ENCODE measurements at regions not wholly inside any gene's neighbourhood (a gene's known extent, or its start where the extent isn't known, plus 50 kb on each side); places are given as distances from the start of the nearest gene placed in this dataset.
"Not testable (repeated sequence)": the region's sequence is repeated elsewhere in the genome, so short reads cannot be mapped to it uniquely, and the experiment has no call there.

DNA sequence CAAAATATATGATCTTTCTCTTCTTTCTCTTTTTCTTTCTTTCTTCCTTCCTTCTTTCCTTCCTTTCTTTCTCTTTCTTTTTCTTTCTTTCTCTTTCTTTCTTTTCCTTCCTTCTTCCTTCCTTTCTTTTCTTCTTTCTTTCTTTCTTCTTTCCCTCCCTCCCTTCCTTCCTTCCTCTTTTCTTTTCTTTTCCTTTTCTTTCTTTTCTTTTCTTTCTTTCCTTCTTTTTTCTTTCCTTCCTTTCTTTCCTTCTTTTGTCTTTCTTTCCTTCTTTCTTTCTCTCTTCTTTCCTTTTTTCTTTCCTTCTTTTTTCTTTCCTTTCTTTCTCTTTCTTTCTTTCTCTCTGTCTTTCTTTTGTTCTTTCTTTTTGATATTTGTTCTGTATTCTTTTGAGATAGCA lies 1356.0 kb upstream of the SEL1L start:
- intact Hi-C loops (cut with micrococcal nuclease): no loop called here

DNA sequence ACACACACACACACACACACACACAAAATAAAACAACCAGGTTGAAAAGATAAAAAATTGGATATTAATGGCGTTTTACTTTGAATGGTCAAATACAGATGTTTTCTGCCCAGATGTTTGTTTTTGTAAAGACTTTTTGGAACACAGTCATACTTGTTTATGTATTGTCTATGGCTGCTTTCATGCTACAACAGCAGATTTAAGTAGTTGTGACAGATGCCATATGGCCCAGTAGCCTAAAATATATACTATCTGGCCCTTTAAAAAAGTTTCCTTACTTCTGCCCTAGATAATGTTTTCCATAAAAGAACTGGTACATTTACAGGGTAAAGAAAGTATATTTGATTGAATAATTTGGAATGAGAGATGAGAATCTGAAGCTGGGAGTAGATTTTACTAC lies 1362.8 kb upstream of the SEL1L start:
- intact Hi-C loops (cut with micrococcal nuclease): no loop called here

DNA sequence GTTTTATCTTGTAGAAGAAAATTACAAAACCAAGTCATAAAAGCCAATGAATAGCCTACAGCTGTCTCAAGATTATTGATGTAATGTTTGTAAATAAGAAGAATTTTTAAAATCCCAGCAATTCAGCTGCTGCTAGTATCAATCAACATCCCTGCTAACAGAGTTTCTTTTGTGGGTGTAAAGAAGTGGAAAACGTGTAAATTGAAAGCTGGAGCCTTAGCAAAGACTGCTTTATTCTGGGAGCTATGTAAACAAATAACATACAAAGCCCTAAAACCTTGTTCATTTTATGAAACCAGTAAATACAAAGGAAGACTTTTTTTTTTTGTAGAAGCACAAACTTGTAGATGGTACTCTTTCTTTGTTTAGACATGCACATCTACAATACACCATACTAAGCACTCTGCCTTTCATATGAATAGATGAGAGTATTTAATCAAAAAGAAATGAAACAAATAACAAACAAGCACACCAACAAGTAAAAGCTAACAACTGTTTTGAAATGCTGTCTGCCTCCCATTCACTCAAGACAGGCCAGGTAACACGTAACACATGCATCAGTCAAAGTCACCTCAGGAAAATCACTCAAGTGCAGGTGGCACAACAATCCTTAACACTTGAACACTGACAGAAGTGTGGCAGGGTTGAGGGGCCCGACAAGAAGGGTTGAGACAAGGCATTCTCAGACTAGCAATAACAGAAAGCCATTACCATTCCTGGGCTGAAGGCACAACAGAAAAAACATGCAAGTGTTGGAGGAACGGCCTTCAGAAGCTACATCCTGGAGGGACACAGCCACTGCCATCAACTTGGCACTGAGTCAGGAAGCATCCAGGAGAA lies 1364.0 kb upstream of the SEL1L start:
- intact Hi-C loops (cut with micrococcal nuclease): no loop called here

DNA sequence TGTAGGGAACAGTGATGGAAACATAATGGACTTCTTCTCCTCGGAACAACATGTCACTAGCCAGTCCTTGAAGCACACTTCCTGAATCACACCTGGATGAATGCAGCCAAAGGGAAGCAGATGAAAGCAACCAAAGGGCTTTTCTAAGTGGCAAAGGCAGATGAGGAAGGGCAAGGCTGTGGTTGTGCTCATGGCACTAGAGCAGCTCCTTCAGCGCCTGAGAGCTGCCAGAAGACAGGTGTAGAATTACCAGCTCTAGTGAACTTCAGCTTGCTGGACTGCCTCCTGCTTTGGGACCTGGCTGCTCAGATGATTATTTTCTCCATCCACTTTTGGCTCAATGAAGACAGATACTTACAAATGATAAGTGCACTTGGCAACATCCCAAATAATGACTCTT lies 1372.1 kb upstream of the SEL1L start:
- intact Hi-C loops (cut with micrococcal nuclease): no loop called here

DNA sequence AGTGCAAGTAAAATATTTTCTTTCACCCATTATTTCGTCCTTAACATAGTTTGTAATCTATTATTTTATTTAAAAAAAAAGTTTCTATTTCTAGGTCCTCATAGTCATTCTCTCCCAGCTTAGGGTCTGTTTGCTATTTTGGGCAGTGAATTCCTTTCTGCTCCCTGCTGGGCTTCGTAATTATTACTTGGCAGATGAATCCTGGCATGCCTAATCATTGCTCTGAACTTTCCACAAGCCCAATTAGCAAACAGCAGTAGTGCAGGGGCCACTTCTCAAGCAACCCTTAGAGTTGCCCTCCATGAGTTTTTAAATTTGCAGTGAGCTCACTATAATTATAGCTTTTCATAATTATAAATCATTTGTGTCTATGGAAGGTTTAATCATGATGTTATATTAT lies 1378.3 kb upstream of the SEL1L start:
- intact Hi-C loops (cut with micrococcal nuclease): no loop called here

DNA sequence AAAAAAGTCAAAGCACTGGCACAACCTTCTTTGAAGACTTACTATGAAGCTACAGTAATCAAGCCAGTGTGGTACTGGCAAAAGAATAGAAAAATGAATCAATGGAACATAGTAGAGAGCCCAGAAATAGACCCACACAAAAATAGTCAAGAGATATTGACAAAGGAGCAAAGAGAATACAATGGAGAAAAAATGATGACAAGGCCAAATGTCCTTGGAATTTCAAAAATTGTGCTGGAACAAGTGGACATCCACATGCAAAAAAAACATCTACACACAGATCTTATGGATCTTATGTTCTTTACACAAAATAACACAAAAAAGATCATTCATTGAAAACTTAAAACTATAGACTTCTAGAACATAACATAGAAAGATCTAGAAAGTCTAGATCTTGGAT lies 1379.7 kb upstream of the SEL1L start:
- intact Hi-C loops (cut with micrococcal nuclease): no loop called here

DNA sequence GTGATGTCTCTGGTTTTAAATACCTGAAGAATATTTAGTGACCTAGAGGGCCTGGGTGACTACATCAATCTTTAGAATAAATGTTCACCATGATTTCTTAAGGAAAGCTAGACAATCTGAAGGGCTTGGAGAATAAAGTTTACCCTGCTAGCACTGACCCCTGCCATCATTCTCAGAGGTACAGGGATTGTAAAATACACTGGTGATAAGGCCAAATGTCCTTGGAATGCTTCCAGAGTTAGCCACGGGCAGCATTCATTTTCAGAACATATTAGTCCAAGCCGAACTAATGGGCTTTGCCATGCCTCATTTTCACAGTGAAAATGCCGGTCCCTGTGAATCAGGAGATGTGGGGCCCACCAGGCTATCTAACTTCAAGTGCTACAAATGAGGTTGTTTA lies 1381.7 kb upstream of the SEL1L start:
- intact Hi-C loops (cut with micrococcal nuclease): no loop called here

DNA sequence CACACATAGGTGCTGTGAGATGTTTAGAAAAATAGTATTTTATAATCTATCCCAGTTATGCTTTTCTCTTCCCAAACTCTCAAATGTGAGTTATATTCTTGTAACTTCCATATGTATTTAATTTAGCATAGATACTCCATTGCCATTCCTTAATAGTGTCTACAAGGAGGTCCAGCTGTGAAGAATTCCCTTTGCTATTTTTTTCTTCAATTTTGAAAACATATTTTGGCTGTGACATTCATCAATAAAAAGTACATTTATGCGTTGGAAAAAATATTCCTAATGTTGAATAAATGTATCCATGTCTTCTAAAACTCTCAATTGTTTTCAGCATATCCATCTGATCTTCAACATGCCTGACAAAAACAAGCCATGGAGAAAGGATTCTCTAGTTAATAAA lies 1402.0 kb upstream of the SEL1L start:
- intact Hi-C loops (cut with micrococcal nuclease): no loop called here

DNA sequence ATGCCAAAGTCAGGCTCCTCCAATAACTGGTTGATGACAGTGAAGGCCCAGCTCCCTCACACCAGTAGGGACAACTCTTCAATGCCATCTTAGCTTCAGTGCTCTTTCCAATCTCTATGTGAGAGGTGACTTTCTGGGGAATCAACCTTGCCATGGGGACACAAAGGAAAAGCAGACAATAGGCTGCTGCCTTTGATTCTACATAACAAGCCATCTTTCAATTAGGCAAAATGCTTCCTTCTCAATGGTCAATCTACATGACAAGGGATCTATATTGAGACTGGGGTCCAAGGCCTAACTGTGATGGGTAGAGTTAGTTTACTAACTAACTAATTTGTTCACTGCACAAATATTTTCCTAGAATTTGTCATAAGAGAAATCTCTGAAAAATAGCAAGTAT lies 1417.5 kb upstream of the SEL1L start:
- intact Hi-C loops (cut with micrococcal nuclease): no loop called here

DNA sequence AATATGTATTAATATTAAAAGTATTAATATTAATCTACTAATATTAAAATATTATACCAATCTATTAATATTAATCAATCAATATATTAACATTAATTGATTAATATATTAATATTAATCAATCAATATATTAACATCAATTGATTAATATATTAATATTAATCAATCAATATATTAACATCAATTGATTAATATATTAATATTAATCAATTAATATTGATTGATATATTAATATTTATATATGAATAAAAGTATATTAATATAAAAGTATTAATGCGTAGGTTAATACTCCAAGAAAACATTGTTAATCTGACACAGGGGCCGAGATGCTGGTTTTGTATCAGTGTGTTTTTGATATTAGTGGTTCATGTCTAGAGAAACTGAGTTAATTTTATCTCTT lies 1430.1 kb upstream of the SEL1L start:
- intact Hi-C loops (cut with micrococcal nuclease): no loop called here

DNA sequence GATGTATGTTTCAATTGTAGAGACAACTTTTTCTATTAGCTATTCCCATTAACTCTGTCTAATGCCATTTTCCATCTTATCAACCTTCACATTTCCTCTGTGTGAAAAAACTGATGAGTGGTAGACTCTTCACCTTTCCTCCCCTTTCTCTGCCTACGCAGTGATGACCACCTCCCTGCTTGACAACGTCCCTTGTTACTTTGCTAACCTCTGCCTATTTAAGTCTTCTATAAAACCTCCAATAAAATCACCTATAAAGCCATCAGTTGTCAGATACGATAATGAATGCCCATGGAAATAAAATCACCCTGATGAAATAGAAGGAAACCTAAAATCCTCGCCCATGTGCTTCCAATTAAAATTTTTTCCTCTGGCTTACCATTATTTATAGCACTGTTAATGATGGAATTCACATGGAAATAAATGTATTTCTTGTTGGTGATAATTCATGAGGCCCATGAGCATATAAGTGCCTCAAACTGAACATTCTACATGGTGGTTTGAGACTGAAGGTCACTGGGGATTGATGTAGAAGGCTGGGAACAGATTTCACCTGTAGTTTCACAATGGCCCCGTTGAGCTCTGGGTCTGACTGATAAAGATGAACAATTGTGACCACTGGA lies 1454.0 kb upstream of the SEL1L start:
- intact Hi-C loops (cut with micrococcal nuclease): no loop called here

DNA sequence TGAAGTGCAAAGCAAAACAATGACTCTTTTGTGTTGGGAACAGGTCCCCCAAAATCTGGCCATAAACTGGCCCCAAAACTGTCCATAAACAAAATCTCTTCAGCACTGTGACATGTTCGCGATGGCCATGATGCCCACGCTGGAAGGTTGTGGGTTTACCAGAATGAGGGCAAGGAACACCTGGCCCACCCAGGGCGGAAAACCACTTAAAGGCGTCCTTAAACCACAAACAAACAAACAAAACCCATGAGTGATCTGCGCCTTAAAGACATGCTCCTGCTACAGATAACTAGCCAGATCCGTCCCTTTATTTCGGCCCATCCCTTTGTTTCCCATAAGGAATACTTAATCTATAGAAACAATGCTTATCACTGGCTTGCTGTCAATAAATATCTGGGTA lies 1460.9 kb upstream of the SEL1L start:
- intact Hi-C loops (cut with micrococcal nuclease): not testable (repeated sequence)

DNA sequence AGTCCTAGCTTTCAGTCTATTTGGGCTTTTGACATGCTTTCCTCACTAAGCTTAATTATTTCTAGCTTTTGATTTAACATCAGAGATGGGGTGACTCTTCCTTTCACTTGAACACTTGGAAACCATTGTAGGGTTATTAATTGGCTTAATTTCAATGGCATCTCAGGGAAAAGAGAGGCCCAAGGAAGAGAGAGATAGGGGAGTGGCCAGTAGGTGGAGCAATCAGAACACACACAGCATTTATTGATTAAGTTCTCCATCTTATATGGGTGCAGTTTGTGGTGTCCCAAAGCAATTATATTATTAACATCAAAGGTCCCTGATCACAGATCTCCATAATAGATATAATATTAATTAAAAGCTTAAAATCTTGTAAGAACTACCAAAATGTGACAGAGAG lies 1466.1 kb upstream of the SEL1L start:
- intact Hi-C loops (cut with micrococcal nuclease): no loop called here

DNA sequence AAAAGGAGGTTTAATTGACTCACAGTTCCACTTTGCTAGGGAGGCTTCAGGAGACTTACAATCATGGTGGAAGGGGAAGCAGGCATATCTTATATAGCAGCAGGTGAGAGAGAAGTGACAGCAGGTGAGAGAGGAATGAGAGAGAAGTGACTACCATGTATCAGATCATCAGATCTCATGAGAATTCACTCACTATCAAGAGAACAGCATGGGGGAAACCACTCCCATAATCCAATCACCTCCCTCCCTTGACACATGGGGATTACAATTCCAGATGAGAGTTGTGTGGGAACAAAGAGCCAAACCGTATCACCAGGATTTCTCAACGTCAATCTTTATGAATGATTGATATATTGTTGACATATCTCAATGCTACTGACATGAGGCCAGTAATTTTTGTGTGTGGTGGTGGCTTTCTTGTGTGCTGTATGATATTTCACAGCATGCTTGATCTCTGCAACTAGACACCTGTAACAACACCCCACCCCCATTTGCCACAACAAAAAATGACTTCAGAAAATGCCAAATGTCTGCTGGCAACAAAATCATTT lies 1470.9 kb upstream of the SEL1L start:
- intact Hi-C loops (cut with micrococcal nuclease): no loop called here

DNA sequence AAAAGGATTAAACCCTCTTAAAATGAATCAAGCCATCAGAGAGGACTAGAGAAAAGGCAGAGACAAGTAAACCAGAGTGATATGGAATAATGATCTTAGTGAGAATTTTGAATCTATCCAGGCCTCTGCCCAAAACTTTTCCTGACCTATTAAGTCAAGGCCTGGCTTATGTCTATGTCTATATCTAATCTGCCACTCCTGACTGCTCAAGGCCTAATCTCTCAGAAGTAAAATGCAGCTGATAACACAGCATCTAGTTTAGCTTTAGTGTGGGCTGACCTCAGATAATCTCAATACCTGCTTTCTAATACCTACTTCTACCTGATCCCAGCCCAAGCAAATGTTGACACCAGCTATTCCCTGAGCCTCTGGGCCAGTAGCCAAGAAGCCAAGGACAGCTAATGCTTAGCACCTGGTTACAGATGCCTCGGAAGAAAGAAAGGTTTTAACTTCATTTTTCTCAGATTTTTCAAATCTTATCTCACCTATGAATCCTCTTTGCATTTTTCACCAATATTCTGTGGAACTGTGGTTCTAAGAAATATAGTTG lies 1472.5 kb upstream of the SEL1L start:
- intact Hi-C loops (cut with micrococcal nuclease): no loop called here

DNA sequence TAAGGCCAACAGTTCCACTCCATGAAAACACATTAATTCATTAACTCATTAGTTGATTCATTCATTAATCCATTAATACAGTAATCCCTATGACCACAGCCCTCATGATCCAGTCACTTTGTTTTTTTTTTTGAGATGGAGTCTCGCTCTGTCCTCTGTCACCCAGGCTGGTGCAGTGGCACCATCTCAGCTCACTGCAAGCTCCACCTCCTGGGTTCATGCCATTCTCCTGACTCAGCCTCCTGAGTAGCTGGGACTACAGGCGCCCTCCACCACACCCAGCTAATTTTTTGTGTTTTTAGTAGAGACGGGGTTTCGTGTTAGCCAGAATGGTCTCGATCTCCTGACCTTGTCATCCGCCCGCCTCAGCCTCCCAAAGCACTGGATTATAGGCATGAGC lies 1473.4 kb upstream of the SEL1L start:
- intact Hi-C loops (cut with micrococcal nuclease): not testable (repeated sequence)

DNA sequence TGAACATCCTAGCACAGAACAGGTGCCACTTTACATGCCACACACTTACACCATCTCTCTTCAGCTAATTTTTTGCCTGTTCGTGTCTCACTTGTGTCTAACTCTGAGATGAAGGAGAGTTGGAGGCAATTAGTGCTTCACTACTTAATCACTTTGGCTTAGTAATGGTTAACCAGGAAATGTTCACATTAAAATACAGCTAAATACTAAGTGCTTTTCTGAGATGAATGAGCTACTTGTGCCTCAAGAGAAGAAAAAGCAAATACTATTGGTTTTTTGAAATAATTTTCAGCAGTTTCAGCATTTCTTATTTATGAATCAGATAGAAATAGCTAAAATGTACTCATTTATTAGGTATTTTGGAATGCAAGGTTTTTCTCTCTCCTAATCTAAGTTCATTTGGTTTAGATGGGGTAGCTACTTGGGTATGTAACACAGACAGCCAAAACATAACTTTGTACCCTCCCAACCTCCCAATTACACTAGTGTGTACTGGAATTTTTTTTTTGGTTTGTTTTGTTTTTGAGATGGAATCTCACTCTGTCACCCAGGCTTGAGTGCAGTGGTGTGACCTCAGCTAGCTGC lies 1474.1 kb upstream of the SEL1L start:
- intact Hi-C loops (cut with micrococcal nuclease): no loop called here

DNA sequence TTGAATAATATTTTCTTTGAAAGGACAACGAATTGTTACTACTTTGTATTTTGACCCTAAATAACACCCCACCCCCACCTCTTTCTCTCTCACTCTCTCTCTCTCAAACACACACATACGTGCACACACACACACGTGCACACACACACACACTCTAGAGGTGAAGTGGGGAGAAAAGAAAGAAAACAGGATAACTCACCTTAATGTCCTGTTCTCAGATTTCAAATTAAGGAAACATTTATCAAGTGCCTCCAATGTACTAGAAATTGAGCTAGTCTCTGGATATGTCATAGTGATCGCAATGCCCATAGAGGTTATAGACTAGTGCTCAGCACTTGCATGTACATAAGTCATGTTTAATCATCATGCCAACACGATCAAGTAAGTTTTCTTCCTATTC lies 1483.6 kb upstream of the SEL1L start:
- intact Hi-C loops (cut with micrococcal nuclease): no loop called here

DNA sequence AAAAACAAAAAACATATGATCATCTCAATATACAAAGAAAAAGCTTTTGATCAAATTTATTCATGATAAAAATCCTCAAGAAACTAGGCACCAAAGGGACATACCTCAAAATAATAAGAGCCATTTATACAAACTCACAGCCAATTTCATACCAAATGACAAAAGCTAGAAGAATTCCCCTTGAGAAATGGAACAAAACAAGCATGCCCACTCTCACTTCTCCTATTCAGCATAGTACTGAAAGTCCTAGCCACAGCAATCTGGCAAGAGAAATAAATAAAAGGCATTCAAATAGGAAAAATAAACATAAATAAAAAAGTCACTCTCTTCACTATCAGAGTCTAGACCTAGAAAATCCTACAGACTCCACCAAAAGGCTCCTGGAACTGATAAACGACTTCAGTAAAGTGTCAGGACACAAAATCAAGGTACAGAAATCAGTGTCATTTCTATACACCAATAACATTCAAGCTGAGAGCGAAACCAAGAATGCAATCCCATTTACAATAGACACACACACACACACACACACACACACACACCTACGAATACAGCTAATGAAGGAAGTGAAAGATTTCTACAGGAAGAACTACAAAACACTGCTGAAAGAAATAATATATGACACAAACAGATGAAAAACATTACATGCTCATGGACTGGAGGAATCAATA lies 1486.2 kb upstream of the SEL1L start:
- intact Hi-C loops (cut with micrococcal nuclease): no loop called here

DNA sequence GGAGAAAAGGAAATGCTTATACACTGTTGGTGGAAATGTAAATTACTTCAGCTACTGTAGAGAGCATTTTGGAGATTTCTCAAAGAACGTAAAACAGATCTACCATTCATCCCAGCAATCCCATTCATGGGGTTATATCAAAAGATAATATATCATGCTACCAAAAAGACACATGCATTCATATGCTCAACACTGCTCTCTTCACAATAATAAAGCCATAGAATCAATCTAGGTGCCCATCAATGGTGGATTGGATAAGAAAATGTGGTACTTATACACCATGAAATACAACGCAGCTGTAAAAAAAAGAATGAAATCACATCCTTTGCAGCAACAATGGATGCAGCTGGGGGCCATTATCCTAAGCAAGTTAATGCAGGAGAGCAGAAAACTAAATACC lies 1487.7 kb upstream of the SEL1L start:
- intact Hi-C loops (cut with micrococcal nuclease): no loop called here

DNA sequence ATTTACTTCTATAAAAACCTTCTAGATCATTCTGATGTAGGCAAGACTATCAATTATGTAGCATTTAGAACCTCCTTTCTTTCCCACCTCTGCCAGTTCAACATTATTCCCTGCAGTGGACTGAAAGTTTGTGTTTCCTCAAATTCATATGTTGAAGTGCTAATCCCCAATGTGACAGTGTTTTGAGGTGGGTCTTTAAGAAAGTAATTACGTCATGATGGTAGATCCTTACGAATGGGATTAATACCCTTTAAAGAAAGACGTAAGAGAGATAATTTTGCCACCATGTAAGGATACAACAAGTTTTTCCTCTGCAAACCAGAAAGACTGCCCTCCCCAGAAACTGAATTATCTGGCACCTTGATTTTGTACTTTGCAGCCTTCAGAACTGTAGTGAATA lies 1489.7 kb upstream of the SEL1L start:
- intact Hi-C loops (cut with micrococcal nuclease): no loop called here

DNA sequence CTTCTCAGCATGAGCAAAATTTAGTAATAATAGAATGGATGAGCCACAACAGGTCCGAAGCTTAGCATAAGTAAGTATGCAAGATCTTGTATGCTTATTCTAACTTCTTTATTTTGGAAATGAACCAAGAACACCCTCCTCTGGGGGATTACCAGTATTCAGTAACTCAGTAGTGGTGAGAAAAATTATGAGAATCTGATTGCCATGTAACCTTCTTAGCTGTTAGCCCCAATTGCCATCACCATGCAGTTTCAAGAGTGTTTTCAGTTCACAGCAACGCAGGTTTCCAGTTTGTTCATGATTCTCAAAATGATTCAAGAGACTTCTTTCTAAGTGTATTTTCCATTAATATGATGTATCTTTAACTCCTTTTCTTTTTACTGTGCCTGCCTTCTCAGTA lies 1507.6 kb upstream of the SEL1L start:
- intact Hi-C loops (cut with micrococcal nuclease): no loop called here

Measured in T-helper 2 cell treated with Interferon-gamma antibody and Interleukin-4, amounts not matched to agents 100 ng/mL and 5 ng/mL, for 36 hours (primary cell).